Choroid plexus epithelial cell (primary cell): ENCODE measurements at regions not wholly inside any gene's neighbourhood (a gene's known extent, or its start where the extent isn't known, plus 50 kb on each side); places are given as distances from the start of the nearest gene placed in this dataset.

ENCODE experiments used
- DNase-seq: peaks from one replicate; pipeline ENCODE4 v3.0.0-alpha.2; 2010; ENCODE audit warnings: low read depth
- H3K4me3 ChIP-seq: 2 replicates; pipeline ENCODE4 v1.5.1; 2011; ENCODE audit warnings: low read depth, mild to moderate bottlenecking, control low read depth, low read length, moderate library complexity
- CTCF ChIP-seq: conservative IDR thresholded peaks from 2 replicates; pipeline ENCODE4 v1.5.1; 2011; ENCODE audit warnings: low read depth, mild to moderate bottlenecking, control low read depth, inconsistent platforms, low read length, moderate library complexity

GRCh38 chr6:130730600-130730999 is 96.6 kb upstream of the SMLR1 start:
- no peak overlapping the region for H3K4me3 ChIP-seq
- no peak for DNase-seq
- TF ChIP-seq CTCF = no peak

DNA sequence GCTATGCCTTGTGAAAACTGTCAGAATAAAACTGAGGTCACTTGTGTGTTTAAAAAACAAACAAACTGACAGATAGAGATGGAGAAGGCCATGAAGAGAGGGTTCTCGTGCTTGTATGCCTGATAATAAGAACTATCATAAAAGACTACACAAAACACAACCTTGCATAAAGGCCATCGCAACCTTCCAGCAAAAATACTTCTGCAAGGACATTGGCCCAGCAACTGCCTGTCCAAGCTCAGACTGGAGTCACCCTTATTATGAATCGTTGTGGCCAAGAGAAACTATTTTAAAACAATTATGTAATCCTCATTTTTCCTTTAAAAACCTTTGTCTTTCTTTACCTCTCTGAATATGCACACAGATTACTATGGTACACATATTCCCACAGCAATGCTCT is 93.0 kb upstream of the SMLR1 start:
- no peak for DNase-seq
- no peak for TF ChIP-seq CTCF
- no peak overlapping the region for H3K4me3 ChIP-seq

DNA sequence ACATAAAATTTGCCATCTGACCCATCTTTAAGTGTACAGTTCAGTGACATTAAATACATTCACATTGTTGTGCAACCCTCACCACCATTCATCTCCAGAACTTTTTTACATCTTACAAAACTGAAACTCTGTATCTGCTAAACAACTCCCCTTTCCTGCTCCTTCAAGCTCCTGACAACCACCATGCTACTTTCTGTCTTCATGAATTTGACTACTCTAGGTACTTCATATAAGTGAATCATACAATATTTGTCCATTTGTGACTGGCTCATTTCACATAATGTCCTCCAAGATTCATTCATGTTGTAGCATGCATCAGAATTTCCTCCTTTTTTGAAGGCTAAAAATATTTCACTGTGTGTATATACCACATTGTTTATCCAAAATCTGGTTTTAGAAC is 86.9 kb upstream of the SMLR1 start:
- TF ChIP-seq CTCF = no peak
- H3K4me3 ChIP-seq = no peak overlapping the region
- no peak for DNase-seq

DNA sequence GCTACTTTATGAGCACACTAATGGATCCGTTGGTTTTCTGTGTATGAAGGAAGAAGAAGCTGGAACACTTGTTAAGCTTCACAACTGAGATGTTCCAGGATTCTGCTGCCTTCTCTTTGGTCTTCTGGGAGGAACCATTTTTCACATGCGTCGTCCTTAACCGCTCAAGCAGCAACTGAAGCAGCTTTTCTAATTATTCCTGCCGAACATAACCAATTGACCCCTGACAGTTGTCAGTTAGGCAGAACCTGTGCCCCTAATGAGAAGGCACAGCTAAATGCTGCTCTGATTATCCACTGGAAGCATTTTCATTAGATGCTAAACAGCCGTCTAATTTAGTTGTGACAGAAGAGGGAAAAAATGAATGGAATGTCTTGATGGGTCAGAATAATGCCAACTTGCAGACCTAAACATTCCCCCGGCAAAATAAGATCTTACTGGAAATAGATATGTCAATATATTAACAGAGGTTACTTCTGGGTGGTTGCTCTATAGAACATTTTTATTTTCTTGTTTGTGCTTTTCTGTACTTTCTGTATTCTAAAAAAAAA is 85.0 kb upstream of the SMLR1 start:
- TF ChIP-seq CTCF = no peak
- H3K4me3 ChIP-seq = no peak overlapping the region
- DNase-seq = peak; percentile 49

- TF ChIP-seq CTCF = peak; percentile 24
- DNase-seq = no peak
- no peak overlapping the region for H3K4me3 ChIP-seq
Observed at GRCh38 chr6:130743175-130743574, 84.0 kb upstream of the SMLR1 start.

DNA sequence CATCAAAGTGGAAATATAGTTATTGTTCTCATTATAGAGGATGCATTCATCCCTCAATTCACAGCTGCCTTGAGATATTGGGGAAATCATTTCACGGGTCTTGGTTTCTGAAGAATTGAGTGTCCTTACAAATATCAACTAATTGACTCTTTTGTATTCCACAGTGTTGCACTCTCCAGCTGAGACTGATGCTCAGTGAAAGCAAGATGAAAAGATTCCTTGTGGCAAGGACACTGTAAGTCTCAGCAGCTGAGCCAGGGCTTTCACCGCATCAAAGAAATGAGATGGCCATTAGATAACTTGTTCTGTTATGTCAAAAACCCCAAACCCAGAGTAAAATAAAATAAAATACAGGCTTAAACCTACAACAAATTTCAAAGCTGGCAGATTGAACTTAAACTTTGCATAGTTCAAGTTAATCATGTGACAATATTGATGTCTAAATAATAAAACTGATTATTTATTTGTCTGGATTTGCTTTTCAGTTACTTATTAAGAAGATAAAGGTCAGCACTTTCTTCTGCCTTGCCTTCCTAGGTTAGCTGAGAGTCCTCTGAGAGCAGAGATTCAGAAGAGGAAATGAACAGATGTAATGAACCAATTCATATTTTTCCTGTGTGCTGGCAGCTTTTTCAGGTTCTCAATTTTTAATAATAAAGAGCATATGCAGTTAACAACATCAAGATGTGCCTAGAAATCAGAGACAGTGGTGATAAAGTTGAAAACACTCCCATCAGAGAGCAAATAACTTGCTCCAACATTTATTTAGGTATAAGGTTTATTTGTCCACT is 82.4 kb upstream of the SMLR1 start:
- no peak for TF ChIP-seq CTCF
- no peak overlapping the region for H3K4me3 ChIP-seq
- no peak for DNase-seq

DNA sequence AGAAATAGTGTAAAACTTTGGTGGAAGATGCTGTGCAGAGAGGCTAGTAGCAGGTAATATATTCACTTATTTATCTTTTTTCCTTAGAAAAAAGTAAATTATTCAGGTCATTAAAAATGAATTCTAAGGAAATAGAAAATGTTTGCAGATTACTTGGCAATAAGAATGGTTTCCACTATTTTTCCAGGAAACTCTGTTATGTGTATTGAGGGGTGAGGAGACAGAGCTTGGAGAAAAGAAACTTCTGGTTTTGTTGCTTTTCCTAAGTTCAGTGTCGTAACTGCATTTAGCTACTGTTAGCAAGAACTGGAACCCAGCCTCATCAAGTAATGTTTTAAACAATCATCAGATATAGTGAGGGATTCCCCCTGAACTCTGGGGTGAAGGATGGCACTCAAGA is 79.2 kb upstream of the SMLR1 start:
- no peak for TF ChIP-seq CTCF
- no peak for DNase-seq
- no peak overlapping the region for H3K4me3 ChIP-seq
